Stimulated activated CD4-positive, alpha-beta T cell treated with anti-CD3 and anti-CD28 coated beads, Interleukin-4, amount 100 ng/mL, for 48 hours (primary cell): ENCODE measurements at regions not wholly inside any gene's neighbourhood (a gene's known extent, or its start where the extent isn't known, plus 50 kb on each side); places are given as distances from the start of the nearest gene placed in this dataset.

Source experiments
- DNase-seq, 2 donors: peaks; one replicate each; pipeline ENCODE4 v3.0.0-alpha.2; 2020; ENCODE audit warnings: low read depth in 2 of 2

- DNase-seq: no peak
Observed at GRCh38 chr17:77872199-77872598, 86.3 kb upstream of the TNRC6C start.

- no peak for DNase-seq
Observed at GRCh38 chr17:77872714-77873499, 85.6 kb upstream of the TNRC6C start.

- DNase-seq: no peak
Observed at GRCh38 chr17:77873500-77874302, 84.8 kb upstream of the TNRC6C start.

DNA sequence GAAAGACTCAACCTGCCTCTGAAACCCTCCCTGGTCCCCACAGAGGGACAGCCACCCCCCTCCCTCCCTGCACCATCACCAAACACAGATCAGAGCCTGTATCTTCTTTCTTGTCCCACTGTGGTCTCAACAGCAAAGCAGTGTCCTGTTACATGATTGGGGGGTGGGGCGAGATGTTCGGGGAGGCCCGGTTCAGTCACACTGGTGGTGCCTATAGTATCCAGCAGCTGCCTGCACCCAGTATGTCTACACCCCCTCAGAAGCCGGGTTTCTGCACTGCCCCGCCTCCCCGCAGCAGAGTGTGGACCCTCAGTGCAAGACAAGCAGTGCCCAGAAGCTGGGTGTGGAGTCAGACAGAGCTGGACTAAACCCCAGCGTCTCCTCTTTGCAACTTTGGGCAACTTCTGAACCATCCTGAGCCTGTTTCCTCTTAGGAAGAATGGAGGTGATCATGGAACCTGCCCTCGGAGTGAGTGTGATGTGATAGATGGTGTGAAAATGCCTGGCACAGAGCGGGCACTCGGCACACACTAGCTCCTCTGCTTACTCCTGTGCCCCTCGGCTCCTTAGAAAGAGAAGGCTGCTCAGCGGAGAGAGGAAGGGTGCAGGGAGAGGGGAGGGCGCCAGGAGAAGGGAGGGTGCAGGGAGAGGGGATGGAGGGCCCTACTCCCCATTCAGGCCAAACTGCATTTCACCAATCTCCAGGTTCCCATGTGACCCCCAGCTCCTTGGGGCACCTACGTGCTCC is 84.0 kb upstream of the TNRC6C start:
- no peak for DNase-seq

GRCh38 chr17:77875051-77875780 is 83.3 kb upstream of the TNRC6C start:
- no peak for DNase-seq

GRCh38 chr17:77875881-77876509 is 82.5 kb upstream of the TNRC6C start:
- DNase-seq: no peak

- DNase-seq: no peak
Observed at GRCh38 chr17:77877036-77877435, 81.5 kb upstream of the TNRC6C start.

- DNase-seq: no peak
Observed at GRCh38 chr17:77877646-77878355, 80.7 kb upstream of the TNRC6C start.

- DNase-seq: no peak
Observed at GRCh38 chr17:77879226-77879895, 79.1 kb upstream of the TNRC6C start.

DNA sequence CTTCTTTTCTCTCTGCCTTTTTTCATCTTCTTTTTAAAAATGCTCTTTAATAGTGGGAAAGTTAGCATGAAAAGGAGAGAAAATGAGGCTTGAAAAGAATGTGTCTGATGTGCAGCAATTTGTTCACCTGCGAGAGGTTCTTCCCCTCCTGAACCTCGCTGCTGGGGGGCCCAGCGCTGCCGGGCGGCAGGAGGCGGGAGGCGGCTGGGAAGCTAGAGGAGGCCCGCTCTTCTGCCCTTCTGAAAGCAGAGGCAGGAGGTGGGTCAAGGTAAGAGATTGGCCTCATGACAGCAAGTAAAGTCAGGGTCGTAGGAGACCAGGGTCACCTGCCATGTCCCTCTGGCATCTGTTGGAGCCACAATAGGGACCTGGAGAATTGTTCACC is 78.6 kb upstream of the TNRC6C start:
- DNase-seq: no peak

GRCh38 chr17:77880711-77881450 is 77.6 kb upstream of the TNRC6C start:
- no peak for DNase-seq

DNA sequence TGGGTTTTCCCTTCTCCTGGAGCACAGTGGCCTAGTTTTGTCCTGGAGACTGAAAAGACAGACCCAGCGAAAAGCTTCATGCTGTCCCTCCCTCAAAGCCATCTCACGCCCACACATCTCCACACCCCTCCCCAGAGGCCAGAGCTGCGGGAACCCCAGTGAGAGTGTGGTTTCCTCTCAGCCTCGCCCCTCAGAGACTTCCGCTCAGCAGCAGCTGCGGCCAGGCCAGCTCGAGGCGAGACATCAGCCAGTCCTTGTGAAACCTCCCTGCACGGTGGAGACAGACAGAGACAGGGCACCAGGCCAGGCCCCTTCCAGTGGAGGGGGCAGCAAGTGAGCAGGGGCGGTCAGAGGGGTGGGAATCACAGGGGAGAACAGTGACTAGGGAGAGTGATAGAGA is 77.0 kb upstream of the TNRC6C start:
- DNase-seq: peak; percentile 38 to 52

GRCh38 chr17:77882040-77882439 is 76.5 kb upstream of the TNRC6C start:
- DNase-seq: no peak

GRCh38 chr17:77882481-77883212 is 75.9 kb upstream of the TNRC6C start:
- peak; percentile 51 to 55 for DNase-seq

- no peak for DNase-seq
Observed at GRCh38 chr17:77883213-77883650, 75.3 kb upstream of the TNRC6C start.

DNA sequence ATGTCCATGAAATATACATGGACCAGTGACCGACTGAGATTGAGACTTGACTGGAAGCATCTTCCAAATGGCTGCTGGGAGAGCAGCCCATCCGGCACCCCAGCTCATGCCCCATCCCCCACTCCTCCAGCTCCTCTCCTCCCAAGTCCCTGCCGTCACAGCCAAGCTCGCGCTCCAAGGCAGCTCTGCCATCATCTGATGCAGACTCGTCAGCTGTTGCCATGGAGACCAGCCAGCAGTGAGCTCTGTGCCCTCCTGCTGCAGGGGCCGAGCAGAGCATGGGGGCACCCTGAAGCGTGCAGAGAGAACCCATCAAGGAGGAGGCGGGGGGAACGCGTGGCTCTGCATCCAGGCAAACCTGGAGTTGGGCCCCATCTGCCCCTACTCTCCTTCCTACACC is 74.5 kb upstream of the TNRC6C start:
- DNase-seq: no peak

GRCh38 chr17:77884967-77885641 is 73.4 kb upstream of the TNRC6C start:
- no peak for DNase-seq
